Kidney (tissue), 13 donors: ENCODE measurements at regions not wholly inside any gene's neighbourhood (a gene's known extent, or its start where the extent isn't known, plus 50 kb on each side); places are given as distances from the start of the nearest gene placed in this dataset.

Experiments
- DNase-seq, 5 donors: peaks; one replicate each; pipeline ENCODE4 v3.0.0-alpha.2; 2013 to 2020
- FAIRE-seq: peaks from 2 replicates; lab custom pipeline; 2012; peaks lifted over from hg19 to GRCh38; lab: Jason Lieb, UNC
- H3K27ac ChIP-seq, 2 donors: one replicate each; pipeline ENCODE4 v1.7.0; 2013; ENCODE audit warnings: low read depth in 2 of 2, low read length in 2 of 2, inconsistent platforms in 1 of 2
- H3K27me3 ChIP-seq: one replicate; pipeline ENCODE4 v1.7.1; 2013; ENCODE audit warnings: low read length, inconsistent platforms; ENCODE audit not compliant: control insufficient read depth, insufficient read depth
- H3K36me3 ChIP-seq, 3 donors: one replicate each; pipeline versions ENCODE4 v1.7.0 to v1.7.1; 2013; ENCODE audit warnings: low read length in 3 of 3, control low read depth in 1 of 3, inconsistent platforms in 1 of 3; ENCODE audit not compliant: insufficient read depth in 3 of 3, control insufficient read depth in 2 of 3
- H3K4me1 ChIP-seq, 3 donors: one replicate each; pipeline versions ENCODE4 v1.7.0 to v1.7.1; 2013; ENCODE audit warnings: low read length in 3 of 3, inconsistent platforms in 1 of 3, low read depth in 1 of 3; ENCODE audit not compliant: control insufficient read depth in 2 of 3, insufficient read depth in 2 of 3
- H3K4me3 ChIP-seq, 3 donors: one replicate each; pipeline versions ENCODE4 v1.7.0 to v1.8.1; 2013; ENCODE audit warnings: low read length in 3 of 3, control low read depth in 1 of 3, inconsistent platforms in 1 of 3
- H3K9ac ChIP-seq, 3 donors: one replicate each; pipeline versions ENCODE4 v1.7.0 to v1.7.1; 2013; ENCODE audit warnings: low read length in 3 of 3, control low read depth in 1 of 3, inconsistent platforms in 1 of 3
- H3K9me3 ChIP-seq, 3 donors: one replicate each; pipeline versions ENCODE4 v1.7.0 to v1.7.1; 2013; ENCODE audit warnings: low read length in 3 of 3, control low read depth in 1 of 3, inconsistent platforms in 1 of 3; ENCODE audit not compliant: control insufficient read depth in 2 of 3, insufficient read depth in 1 of 3
- CTCF ChIP-seq: IDR thresholded peaks from 3 replicates; pipeline ENCODE4 v1.5.1; 2012; ENCODE audit warnings: mild to moderate bottlenecking, moderate library complexity, borderline replicate concordance; ENCODE audit not compliant: insufficient read depth; ENCODE audit errors: extremely low read depth
- intact Hi-C: fragments of 100-400 bp; cut with DNase I; formaldehyde crosslinking; loops from one replicate; pipeline ENCODE4 v1.11.1; 2022
- donor health status: control.
- donor health status: control.
- donor health status: control.
- donor health status: control.
- donor health status: control.
- donor health status: DM: yes; HTN: yes; CAD: no.
- donor health status: Normal renal cell carcinoma (clear cell type).

GRCh38 chr1:73899311-73899710 is 298.7 kb downstream of the LRRIQ3 start:
- Histone ChIP-seq H3K4me3 (no peak overlapping the region), H3K4me1 (no peaks in the 10 kb centered on the region), H3K27me3 (no peaks in the 10 kb centered on the region), H3K36me3 (no peaks in the 10 kb centered on the region), H3K9me3 (no peaks in the 10 kb centered on the region), H3K9ac (no peak overlapping the region), H3K27ac (no peak overlapping the region)
- FAIRE-seq (no peak), DNase-seq (no peak)
- intact Hi-C loops, result no loop called here
- TF ChIP-seq CTCF, result no peak

GRCh38 chr1:73898540-73898939 is 299.4 kb downstream of the LRRIQ3 start:
- Histone ChIP-seq H3K36me3 (no peaks in the 10 kb centered on the region), H3K4me3 (no peak overlapping the region), H3K27me3 (no peaks in the 10 kb centered on the region), H3K9ac (no peak overlapping the region), H3K4me1 (no peaks in the 10 kb centered on the region), H3K27ac (no peak overlapping the region), H3K9me3 (no peaks in the 10 kb centered on the region)
- DNase-seq, result no peak
- FAIRE-seq, result no peak
- no peak for TF ChIP-seq CTCF
- intact Hi-C loops, result no loop called here

- intact Hi-C loops, result no loop called here
- no peaks in the 10 kb centered on the region for H3K4me1 ChIP-seq
- no peak overlapping the region for H3K4me3 ChIP-seq
- DNase-seq (no peak), FAIRE-seq (no peak)
- H3K9ac ChIP-seq, result no peak overlapping the region
- no peaks in the 10 kb centered on the region for H3K9me3 ChIP-seq
- H3K27me3 ChIP-seq, result no peaks in the 10 kb centered on the region
- no peak for TF ChIP-seq CTCF
- H3K36me3 ChIP-seq, result no peaks in the 10 kb centered on the region
- no peak overlapping the region for H3K27ac ChIP-seq
Measured at GRCh38 chr1:73887412-73887811, 310.6 kb downstream of the LRRIQ3 start.

GRCh38 chr1:73886716-73887115 is 311.3 kb downstream of the LRRIQ3 start:
- DNase-seq, result no peak
- FAIRE-seq, result no peak
- intact Hi-C loops, result no loop called here
- H3K4me3 ChIP-seq, result no peak overlapping the region
- H3K9me3 ChIP-seq, result no peaks in the 10 kb centered on the region
- H3K9ac ChIP-seq, result no peak overlapping the region
- no peaks in the 10 kb centered on the region for H3K4me1 ChIP-seq
- TF ChIP-seq CTCF, result no peak
- H3K27me3 ChIP-seq, result no peaks in the 10 kb centered on the region
- no peaks in the 10 kb centered on the region for H3K36me3 ChIP-seq
- no peak overlapping the region for H3K27ac ChIP-seq
